ENCODE measurements at regions not wholly inside any gene's neighbourhood (a gene's known extent, or its start where the extent isn't known, plus 50 kb on each side); places are given as distances from the start of the nearest gene placed in this dataset.

DNA sequence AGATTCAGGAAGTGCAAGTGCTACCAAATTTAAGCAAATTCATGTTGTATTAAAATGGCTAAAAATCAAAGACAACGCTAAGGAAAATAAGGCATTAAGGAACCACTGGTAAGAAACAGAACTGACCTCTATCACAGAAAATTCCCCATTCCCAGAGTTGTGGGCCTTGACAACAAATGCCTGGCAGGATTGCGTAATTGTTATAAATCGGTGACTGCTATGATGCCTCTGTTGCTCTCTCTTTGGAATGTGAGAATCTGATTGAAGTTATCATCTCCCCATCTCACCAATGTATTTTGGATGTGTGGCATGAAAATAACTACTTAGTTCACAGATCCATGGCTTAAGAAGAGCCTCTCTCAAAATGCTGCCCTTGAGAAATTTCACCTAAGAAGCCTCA lies 257.3 kb downstream of the OGFRL1 start:
- no peak overlapping the region for H3K27ac ChIP-seq
- H3K27me3 ChIP-seq, result no peaks in the 10 kb centered on the region
- no peaks in the 10 kb centered on the region for H3K36me3 ChIP-seq
- TF ChIP-seq, protein P1, sequence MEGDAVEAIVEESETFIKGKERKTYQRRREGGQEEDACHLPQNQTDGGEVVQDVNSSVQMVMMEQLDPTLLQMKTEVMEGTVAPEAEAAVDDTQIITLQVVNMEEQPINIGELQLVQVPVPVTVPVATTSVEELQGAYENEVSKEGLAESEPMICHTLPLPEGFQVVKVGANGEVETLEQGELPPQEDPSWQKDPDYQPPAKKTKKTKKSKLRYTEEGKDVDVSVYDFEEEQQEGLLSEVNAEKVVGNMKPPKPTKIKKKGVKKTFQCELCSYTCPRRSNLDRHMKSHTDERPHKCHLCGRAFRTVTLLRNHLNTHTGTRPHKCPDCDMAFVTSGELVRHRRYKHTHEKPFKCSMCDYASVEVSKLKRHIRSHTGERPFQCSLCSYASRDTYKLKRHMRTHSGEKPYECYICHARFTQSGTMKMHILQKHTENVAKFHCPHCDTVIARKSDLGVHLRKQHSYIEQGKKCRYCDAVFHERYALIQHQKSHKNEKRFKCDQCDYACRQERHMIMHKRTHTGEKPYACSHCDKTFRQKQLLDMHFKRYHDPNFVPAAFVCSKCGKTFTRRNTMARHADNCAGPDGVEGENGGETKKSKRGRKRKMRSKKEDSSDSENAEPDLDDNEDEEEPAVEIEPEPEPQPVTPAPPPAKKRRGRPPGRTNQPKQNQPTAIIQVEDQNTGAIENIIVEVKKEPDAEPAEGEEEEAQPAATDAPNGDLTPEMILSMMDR (IDR thresholded peaks at IDR 0.05), result no peak
- no peaks in the 10 kb centered on the region for H3K9me3 ChIP-seq
- no peaks in the 10 kb centered on the region for H3K4me1 ChIP-seq (ENCODE audit: control insufficient read depth in 1 of 2, insufficient read depth in 1 of 2, low read depth in 1 of 2, low read length in 1 of 2)
- no peak overlapping the region for H3K4me3 ChIP-seq (ENCODE audit: low read depth in 1 of 2, low read length in 1 of 2)

DNA sequence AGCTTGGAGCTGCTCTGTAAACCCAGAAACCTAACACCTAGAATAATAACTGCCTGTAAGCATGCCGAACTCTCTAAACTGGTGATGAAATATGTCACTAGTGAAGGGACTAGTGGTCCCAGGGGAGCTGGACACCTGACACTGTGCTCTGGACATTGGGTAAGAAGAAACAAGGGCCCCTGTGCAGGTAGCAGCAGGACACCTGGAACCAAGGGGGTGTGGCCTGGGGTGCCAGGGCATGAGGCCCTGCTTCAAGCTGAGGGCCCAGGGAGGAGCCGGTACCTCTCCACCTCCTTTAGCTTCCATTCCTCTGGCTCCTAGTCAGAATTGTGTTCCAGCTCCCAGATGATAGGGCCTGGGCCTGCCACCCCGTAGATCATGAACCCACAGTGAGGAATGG lies 263.2 kb downstream of the OGFRL1 start:
- H3K9me3 ChIP-seq, result no peaks in the 10 kb centered on the region
- TF ChIP-seq, protein P1 (IDR thresholded peaks at IDR 0.05), result no peak
- no peaks in the 10 kb centered on the region for H3K27me3 ChIP-seq
- no peaks in the 10 kb centered on the region for H3K36me3 ChIP-seq
- H3K4me3 ChIP-seq (ENCODE audit: low read depth in 1 of 2, low read length in 1 of 2), result no peak overlapping the region
- H3K27ac ChIP-seq, result no peak overlapping the region
- no peaks in the 10 kb centered on the region for H3K4me1 ChIP-seq (ENCODE audit: control insufficient read depth in 1 of 2, insufficient read depth in 1 of 2, low read depth in 1 of 2, low read length in 1 of 2)

DNA sequence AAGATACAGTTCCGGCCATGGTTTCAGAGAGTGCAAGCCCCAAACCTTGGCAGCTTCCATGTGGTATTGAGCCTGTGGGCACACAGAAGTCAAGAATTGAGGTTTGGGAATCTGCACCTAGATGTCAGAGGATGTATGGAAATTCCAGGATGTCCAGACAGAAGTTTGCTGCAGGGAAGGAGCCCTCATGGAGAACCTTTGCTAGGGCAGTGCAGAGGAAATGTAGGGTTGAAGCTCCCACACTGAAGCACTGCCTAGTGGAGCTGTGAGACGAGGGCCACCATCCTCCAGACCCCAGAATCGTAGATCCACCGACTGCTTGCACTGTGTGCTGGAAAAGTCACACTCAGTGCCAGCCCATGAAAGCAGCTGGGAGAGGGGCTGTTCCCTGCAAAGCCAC lies 267.5 kb downstream of the OGFRL1 start:
- no peaks in the 10 kb centered on the region for H3K36me3 ChIP-seq
- no peaks in the 10 kb centered on the region for H3K9me3 ChIP-seq

DNA sequence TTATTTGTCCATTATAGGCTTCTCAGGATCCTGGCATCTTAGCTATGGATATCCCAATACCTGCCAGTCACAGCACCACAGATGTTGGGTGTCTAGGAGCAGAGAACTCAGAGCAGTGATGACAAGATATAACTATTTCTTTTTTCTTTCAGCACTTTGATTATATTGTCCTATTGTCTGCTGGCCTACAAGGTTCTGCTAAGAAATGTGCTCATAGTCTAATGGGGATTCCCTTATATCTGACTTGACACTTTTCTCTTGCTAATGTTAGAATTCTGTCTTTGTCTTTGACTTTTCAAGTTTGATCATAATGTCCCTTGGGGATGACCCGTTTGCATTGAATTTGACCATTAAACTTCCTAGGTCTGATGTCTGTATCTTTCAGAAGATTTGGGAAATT lies 270.4 kb downstream of the OGFRL1 start:
- no peak overlapping the region for H3K27ac ChIP-seq
- H3K4me3 ChIP-seq (ENCODE audit: low read depth in 1 of 2, low read length in 1 of 2), result no peak overlapping the region
- H3K27me3 ChIP-seq, result no peaks in the 10 kb centered on the region
- H3K9me3 ChIP-seq, result no peaks in the 10 kb centered on the region
- no peaks in the 10 kb centered on the region for H3K36me3 ChIP-seq
- TF ChIP-seq, protein P1 (IDR thresholded peaks at IDR 0.05), result no peak
- H3K4me1 ChIP-seq (ENCODE audit: control insufficient read depth in 1 of 2, insufficient read depth in 1 of 2, low read depth in 1 of 2, low read length in 1 of 2), result no peaks in the 10 kb centered on the region

More for the DNA sequence above, 267.5 kb downstream of the OGFRL1 start:
- no peak overlapping the region for H3K27ac ChIP-seq
- no peaks in the 10 kb centered on the region for H3K4me1 ChIP-seq (ENCODE audit: control insufficient read depth in 1 of 2, insufficient read depth in 1 of 2, low read depth in 1 of 2, low read length in 1 of 2)
- H3K27me3 ChIP-seq, result no peaks in the 10 kb centered on the region
- TF ChIP-seq, protein P1 (IDR thresholded peaks at IDR 0.05), result no peak
- no peak overlapping the region for H3K4me3 ChIP-seq (ENCODE audit: low read depth in 1 of 2, low read length in 1 of 2)

DNA sequence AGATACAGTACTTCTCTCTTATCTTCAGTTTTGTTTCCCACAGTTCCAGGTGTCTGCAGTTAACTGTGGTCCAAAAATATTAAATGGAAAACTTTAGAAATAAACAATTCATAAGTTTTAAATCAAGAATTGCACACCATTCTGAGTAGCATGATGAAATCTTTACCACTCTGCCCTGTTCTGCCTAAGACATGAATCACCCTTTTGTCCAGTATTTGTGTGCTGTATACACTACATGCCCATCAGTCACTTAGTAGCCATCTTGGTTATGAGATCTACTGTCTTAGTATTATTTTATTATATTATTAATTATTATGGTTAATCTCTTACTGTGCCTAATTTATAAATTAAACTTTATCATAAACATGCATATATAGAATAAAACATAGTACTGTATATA lies 279.0 kb downstream of the OGFRL1 start:
- Histone ChIP-seq H3K27me3 (no peaks in the 10 kb centered on the region), H3K4me3 (ENCODE audit: low read depth in 1 of 2, low read length in 1 of 2) (no peak overlapping the region), H3K9me3 (no peaks in the 10 kb centered on the region), H3K4me1 (ENCODE audit: control insufficient read depth in 1 of 2, insufficient read depth in 1 of 2, low read depth in 1 of 2, low read length in 1 of 2) (no peaks in the 10 kb centered on the region), H3K27ac (no peak overlapping the region), H3K36me3 (no peaks in the 10 kb centered on the region)
- TF ChIP-seq, protein P1 (IDR thresholded peaks at IDR 0.05), result no peak

DNA sequence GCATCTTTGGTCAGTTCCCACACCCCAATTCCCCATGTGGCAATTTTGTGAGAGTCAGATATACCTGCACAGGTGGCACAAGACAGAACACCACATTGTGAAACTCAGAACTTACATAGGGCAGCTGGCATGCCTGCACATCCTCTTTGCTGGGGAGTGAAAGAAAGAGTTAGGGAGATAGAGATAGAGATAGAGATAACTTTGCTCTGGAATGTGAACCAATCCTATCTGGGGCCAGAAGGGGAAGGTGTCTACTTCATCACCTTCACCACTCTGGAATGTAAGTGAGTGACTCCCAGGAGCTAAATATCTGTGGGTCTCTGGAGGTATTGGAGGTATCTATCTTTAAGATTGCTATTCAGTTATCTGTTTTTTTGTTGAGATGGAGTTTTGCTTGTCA lies 289.2 kb downstream of the OGFRL1 start:
- Histone ChIP-seq H3K27ac (no peak overlapping the region), H3K9me3 (no peaks in the 10 kb centered on the region), H3K4me1 (ENCODE audit: control insufficient read depth in 1 of 2, insufficient read depth in 1 of 2, low read depth in 1 of 2, low read length in 1 of 2) (no peaks in the 10 kb centered on the region), H3K36me3 (no peaks in the 10 kb centered on the region), H3K27me3 (no peaks in the 10 kb centered on the region), H3K4me3 (ENCODE audit: low read depth in 1 of 2, low read length in 1 of 2) (no peak overlapping the region)
- TF ChIP-seq, protein P1 (IDR thresholded peaks at IDR 0.05), result no peak
